ENCODE measurements at regions not wholly inside any gene's neighbourhood (a gene's known extent, or its start where the extent isn't known, plus 50 kb on each side); places are given as distances from the start of the nearest gene placed in this dataset.

DNA sequence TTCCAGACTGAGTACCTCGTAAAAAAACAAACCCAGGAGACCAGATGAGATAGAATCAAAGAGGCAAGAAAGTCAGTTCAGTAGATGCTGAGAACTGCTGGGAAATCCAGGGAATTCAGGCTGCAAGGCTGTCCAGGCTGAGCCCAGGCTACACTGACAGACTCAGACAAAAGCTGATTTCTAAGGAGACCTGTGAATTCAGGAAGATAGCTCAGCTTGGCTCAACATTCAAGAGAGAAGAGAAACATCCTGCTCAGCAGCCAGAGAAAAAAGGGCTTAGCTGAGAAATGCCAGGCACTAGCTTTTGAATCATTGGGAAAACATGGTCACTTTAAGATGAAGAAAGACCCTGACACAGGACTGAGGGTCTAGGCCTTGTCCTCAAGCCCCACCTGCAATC lies 118.2 kb upstream of the SLC44A1 start:
- ChIA-PET POLR2A (no interaction called here), CTCF (interaction anchor here (0.7 to 1.1 kb wide), 2 partner anchors 63 to 345 kb away, joined by 3 read pairs; no protein-coding TSS in a partner anchor)
- no peak for DNase-seq (ENCODE audit: low read depth, low spot score)
- no peaks in the 10 kb centered on the region for H3K9me1 ChIP-seq (replicated peaks; ENCODE audit: control insufficient read depth, extremely low read depth, insufficient read depth, low read length)
- no peaks in the 10 kb centered on the region for H3K79me2 ChIP-seq (ENCODE audit: control insufficient read depth, insufficient read depth, low read length)
- no peak overlapping the region for H3K4me2 ChIP-seq (ENCODE audit: insufficient read depth, low read length)
- H3K9ac ChIP-seq (replicated peaks; ENCODE audit: extremely low read depth, insufficient read depth, low read length): no peak overlapping the region
- H3K27me3 ChIP-seq (ENCODE audit: control insufficient read depth in 2 of 2, insufficient read depth in 2 of 2, low read length in 2 of 2): no peaks in the 10 kb centered on the region
- H3K9me3 ChIP-seq (replicated peaks; ENCODE audit: control insufficient read depth, insufficient read depth, low read length): no peaks in the 10 kb centered on the region
- no peak overlapping the region for H3K4me3 ChIP-seq (replicated peaks in 1 of 3; ENCODE audit: insufficient read depth in 1 of 3, low read depth in 1 of 3, low read length in 3 of 3)
- no peaks in the 10 kb centered on the region for H4K20me1 ChIP-seq (replicated peaks; ENCODE audit: control insufficient read depth, extremely low read depth, insufficient read depth, low read length)
- no peaks in the 10 kb centered on the region for H3K4me1 ChIP-seq (ENCODE audit: control insufficient read depth, extremely low read depth, insufficient read depth, low read length)
- no TSS peak for BruUV-seq (replicated peaks)
- FAIRE-seq: no peak
- TF ChIP-seq, protein P1, sequence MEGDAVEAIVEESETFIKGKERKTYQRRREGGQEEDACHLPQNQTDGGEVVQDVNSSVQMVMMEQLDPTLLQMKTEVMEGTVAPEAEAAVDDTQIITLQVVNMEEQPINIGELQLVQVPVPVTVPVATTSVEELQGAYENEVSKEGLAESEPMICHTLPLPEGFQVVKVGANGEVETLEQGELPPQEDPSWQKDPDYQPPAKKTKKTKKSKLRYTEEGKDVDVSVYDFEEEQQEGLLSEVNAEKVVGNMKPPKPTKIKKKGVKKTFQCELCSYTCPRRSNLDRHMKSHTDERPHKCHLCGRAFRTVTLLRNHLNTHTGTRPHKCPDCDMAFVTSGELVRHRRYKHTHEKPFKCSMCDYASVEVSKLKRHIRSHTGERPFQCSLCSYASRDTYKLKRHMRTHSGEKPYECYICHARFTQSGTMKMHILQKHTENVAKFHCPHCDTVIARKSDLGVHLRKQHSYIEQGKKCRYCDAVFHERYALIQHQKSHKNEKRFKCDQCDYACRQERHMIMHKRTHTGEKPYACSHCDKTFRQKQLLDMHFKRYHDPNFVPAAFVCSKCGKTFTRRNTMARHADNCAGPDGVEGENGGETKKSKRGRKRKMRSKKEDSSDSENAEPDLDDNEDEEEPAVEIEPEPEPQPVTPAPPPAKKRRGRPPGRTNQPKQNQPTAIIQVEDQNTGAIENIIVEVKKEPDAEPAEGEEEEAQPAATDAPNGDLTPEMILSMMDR (IDR thresholded peaks at IDR 0.05; ENCODE audit: extremely low read depth in 1 of 2, insufficient read depth in 1 of 2, low read depth in 1 of 2, low read length in 2 of 2): no peak
- no peak for TF ChIP-seq POLR2AphosphoS5 (IDR thresholded peaks at IDR 0.05; ENCODE audit: insufficient read depth, low read depth, low read length)
- TF ChIP-seq GATA2 (IDR thresholded peaks at IDR 0.05; ENCODE audit: insufficient read depth, insufficient read length, low read depth, low read length): no peak
- TF ChIP-seq, protein P2, sequence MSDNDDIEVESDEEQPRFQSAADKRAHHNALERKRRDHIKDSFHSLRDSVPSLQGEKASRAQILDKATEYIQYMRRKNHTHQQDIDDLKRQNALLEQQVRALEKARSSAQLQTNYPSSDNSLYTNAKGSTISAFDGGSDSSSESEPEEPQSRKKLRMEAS (IDR thresholded peaks at IDR 0.05; ENCODE audit: insufficient read depth, insufficient read length): no peak
- no peak for TF ChIP-seq MYC (IDR thresholded peaks at IDR 0.05; ENCODE audit: low read depth, low read length)
- no peak for TF ChIP-seq POLR2A (IDR thresholded peaks at IDR 0.05; ENCODE audit: low read depth, low read length)
- no peak for TF ChIP-seq FOS (IDR thresholded peaks at IDR 0.05; ENCODE audit: borderline replicate concordance, insufficient read depth, low read length)
- no peak for TF ChIP-seq EZH2 (IDR thresholded peaks at IDR 0.05; ENCODE audit: borderline replicate concordance, low read depth, low read length, severe bottlenecking)
- TF ChIP-seq JUN (IDR thresholded peaks at IDR 0.05; ENCODE audit: borderline replicate concordance, insufficient read depth, insufficient read length, low read depth): no peak
- H3K27ac ChIP-seq (ENCODE audit: insufficient read depth, low read depth, low read length): no peak overlapping the region
- no peak overlapping the region for H2AFZ ChIP-seq (ENCODE audit: low read depth, low read length)
- dilution Hi-C loops (cut with MboI; ENCODE audit: extremely low pct_ligation_motif_present, low sequenced_read_pairs) (no loop called here), intact Hi-C loops (cut with micrococcal nuclease) (loop anchor here (5.0 kb wide), 1 partner anchor 134 kb away; no protein-coding TSS in a partner anchor)
- no peaks in the 10 kb centered on the region for H3K36me3 ChIP-seq (ENCODE audit: control insufficient read depth in 2 of 2, extremely low read depth in 1 of 2, insufficient read depth in 2 of 2, low read length in 2 of 2)

Data from endothelial cell of umbilical vein (primary cell).